SK-N-DZ (cell line): ENCODE measurements at regions not wholly inside any gene's neighbourhood (a gene's known extent, or its start where the extent isn't known, plus 50 kb on each side); places are given as distances from the start of the nearest gene placed in this dataset.

Source experiments
- DNase-seq: peaks from one replicate; pipeline ENCODE4 v3.0.0-alpha.2; 2015; ENCODE audit warnings: low spot score

DNA sequence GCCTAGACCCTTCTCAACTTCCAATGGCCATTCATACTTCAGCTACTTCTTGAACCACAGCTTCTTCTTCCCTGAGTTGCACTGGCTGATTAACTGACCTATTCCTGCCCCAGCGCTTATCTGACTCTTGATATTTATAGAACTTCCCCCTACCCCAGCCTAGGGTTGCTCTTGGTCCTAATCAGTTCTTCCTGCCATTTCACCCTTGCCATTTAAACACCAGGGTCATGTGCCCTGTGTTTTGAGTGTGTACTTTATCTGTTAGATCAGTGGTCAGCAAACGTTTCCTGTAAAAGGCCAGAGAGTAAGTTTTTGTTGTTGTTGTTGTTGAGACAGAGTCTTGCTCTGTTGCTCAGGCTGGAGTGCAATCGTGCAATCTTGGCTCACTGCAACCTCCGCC is 82.4 kb upstream of the COX10 start:
- DNase-seq = no peak

DNA sequence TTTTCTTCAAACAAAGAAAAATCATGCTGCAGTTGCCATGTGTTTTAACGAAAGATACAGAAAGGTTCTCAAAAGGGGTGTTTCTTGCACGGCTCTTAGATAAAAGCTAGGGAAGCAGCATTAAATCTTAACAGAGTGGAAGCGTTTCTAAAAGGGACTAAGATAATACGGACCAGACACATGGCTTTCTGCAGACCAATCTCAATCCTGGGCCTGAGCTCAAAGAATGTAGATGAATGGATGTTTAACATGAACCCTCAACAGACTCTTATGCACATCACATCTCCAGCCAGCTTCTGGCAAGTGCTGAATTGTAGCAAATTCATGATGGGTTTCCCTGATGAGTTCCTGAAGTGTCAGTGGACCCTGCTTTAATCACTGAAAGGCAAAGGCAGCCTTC is 80.2 kb upstream of the COX10 start:
- no peak for DNase-seq

DNA sequence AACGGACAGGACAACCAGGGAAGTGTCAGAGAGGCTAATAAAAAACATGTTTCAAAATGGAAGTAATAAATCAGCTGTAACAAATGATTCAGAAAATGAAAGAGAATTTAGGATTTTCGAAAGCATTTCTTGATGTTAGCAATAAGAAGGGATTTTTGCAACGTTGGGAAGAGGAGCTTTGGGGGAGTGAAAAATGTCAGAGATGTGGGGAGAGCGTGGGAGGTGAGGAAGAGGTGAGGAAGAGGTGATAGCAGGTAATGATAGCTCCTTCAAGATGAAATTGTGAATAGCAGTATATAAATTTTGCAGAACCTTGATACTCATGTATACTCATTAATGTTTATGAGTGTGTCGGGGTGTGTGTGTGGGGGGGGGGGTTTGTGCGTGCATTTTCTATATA is 76.2 kb upstream of the COX10 start:
- DNase-seq = no peak

DNA sequence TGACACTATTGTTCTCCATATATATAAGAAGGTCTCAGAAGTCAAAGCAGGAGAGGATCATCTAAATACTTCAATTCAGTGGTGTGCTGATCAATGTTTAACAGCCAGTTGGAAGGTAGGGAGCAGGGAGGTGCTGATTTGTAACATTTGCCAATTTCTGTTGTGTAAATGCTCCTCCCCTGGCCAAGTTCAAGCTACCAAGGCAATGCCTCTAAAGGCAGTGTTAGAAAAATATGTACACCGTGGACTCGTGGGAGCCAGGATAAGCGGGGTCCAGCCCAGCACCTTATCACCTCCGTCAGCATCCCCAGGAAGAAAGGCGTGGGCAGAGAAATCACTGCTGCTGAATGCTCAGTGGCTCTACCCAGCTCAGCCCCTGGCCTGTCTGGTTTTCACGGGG is 75.3 kb upstream of the COX10 start:
- no peak for DNase-seq

DNA sequence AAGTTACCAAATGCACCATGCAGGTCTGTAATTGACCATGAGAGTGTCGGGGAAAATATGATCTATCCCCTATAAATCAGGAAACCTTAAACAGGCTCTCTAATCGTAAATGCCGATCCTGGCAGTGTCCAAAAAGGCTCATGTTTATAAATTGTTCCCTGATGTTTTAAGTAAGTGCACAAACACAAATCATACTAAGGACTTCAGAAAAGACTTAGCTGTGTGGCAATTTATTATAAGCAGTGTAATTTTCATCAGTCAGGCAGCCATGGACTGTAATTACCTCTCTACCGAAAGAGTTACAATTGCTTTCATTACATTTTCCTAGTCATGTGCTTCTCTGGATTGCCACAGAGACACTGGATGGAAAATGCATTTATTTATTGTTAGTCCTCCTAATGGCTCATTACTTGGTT is 73.4 kb upstream of the COX10 start:
- DNase-seq = no peak

DNA sequence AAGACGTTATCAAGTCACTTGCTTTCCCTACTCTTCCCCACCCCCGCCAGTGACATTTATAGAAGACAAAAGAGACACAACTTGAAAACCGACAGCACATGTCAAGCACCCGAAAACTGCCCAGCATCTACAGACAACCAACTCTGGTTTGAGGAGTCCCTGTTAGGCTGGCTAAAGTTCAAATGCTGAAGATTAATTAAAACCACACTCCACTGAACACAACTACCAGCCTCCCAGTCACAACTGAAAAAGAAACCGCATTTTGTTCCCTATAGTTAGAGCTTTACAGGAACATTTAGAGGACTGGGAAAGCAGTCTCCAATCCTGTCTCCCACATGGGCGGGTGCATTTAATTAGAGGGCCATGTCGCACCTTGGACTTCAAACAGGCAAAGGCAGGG is 73.0 kb upstream of the COX10 start:
- no peak for DNase-seq

DNA sequence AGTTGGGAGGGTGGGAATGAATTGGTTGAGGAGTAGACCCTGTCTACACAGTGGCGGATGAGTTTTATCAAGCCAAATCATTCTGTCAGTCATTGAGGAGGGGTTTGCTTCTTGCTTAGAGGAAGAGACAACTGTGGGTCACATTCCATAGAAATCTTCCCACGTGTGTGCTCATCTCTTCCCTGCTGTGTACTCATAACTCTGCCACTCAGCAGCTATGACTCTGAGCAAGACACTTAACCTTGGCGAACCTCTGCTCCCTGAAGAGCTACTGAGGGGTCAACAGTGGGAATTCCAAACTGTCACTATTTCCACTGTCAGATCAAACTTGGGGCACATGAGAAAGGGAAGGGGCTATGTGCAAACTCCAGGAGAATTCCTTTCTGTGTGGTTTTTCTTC is 72.6 kb upstream of the COX10 start:
- no peak for DNase-seq

DNA sequence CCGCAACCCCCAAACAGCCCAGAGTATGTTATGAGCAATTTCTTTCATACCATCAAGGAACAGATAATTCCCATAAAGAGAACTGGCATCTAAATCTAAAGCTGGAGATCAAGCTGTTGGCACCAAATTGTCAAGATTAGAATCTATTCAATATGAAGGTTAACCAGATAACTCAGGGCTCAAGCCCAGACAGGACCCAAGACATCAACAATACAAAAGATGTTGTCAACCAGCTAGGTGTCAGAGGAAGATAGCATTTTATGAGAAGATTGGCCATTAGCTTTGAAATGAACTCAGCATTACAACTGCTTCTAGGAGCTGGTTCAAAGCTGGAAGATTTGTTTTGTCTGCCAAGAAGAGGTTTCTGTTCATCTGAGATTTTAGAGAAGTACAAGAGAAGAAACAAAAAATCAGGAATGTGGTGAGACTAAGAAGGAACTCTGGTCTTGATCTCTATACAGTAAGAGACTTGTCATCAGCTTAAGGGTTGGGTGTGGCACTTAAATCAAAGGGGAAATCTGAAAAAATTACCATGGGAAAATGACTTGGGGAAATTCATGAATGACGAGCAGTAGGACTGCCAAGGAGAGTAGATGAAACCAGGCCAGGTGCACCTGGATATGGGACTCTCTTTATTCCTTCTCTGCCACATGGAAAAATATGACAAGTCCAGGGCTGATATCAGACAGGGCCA is 64.2 kb upstream of the COX10 start:
- DNase-seq = no peak

DNA sequence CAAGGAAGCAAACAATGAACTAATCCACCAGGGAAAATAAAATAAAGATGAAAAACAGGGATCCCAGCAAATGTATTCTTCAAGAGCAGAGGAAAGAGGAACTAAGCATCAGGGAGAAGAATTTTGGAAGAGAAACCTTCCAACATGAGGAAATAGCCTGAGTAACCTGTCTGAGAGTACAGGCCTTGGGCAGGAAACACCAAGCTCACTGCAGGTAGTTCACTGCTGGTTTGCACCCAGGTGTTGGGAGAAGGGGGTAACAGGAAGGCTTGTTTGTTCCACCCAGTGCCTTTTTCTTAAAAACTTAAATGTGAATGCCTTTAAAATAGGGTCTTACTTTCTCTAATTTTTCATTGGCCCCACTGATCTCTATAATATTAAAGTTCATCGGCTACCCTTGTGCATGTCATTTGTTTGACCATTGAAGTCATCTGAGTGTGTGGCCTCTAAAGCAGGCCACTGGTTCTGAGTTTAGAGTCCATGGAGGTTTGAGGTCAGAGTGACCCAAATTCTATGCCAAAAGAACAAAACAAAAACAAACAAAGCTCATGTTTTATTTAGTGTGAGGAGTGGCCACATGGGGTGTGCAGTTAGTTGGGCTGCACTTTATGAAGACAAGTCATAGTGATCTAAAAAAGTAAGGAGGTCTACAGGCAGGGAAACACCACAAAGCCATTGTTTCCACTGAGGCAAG is 62.9 kb upstream of the COX10 start:
- no peak for DNase-seq

DNA sequence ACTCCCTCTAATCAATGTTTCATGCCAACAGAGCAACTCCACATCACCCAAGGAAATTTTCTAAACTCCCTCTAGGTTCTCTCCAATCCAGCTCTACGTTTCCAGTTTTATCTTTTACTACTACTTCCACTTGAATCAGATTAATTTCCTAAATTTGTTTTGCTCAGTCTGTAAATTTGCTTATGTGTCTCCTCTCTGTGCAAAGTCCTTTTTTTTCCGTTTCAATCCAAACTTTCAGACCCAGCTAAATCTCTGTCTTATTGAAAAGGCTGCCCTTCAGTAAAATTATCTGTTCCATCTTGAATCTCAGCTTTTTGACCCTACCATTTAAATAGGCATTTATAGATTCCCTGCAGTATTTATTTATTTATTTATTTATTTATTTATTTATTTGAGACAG is 61.4 kb upstream of the COX10 start:
- DNase-seq = no peak

DNA sequence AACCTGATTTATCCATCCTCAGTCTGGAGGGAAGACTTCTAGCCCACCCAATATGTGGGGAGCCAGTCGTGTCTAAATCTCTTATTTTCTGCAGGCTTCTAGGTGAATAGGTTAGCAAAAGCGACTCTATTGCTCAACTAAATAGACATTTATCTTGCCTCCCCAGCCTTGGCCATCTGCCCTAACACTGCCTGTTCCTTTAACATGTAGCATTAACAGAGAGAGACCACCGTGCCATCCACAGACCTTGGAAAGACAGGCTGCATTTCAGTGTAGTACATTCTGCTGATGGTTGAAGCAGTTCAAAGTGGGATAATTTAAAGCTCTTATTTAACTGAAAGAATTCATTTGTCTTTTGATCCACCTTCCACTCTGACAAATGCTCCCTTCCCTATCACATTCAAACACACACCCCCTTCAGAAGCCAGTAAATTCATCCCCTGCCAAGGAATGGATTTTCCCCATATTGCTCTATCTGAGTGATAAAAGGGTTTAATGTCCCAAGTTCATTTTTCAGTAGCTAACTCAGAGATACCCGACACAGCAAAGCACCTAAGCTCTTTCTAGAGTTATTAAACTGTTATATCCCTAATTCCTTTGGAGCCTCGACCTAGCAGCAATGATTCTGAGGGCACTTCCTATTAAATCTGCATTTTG is 58.1 kb upstream of the COX10 start:
- no peak for DNase-seq

DNA sequence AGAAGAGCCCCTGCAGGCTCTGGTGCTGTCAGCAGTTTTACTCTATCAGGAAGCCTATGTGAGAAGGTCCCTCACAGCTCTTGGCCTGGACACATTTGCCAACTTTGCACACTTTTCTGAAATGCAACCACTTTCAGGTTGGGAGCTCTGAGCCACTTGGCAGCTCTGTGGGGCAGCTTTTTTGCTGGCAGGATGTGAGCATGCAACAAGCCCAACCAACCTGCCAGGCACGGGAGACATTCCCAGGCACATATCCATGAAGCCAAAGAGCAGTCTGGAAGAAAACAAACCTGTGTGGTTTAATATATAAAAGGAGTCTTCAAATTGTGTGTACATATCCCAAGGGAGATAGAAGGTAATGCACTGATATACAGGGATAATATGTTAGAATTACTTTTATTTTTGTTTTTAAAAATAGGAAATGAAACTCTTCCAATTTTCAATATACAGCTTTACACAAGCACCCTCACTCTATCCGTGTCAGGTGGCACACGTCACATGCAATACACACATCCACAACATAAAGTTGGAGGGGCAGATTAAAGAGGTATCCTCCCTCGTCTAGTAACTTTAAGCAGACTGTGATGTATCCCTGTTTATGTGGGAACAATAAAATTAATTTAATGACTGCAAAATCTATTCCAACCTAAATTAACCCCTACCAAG is 57.4 kb upstream of the COX10 start:
- no peak for DNase-seq

DNA sequence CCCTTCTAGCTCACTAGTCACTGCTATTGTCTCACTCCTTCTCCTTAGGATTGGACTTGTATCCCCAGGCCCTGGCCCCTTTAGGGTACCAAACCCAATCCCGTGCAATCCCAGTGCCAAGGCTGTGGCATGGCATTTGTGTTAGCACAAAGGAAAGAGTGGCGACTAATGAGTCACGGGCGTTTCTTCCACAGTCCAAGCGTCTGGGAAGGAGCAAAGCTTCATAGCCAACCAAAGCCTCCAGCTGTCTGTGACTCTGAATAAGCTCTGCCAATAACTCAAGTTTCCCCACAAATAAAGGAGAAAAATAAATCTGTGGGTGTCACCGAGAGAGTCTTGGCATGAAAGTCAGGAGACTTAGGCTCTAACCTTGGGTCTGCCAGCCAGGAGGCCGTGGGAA is 54.6 kb upstream of the COX10 start:
- DNase-seq = no peak

DNA sequence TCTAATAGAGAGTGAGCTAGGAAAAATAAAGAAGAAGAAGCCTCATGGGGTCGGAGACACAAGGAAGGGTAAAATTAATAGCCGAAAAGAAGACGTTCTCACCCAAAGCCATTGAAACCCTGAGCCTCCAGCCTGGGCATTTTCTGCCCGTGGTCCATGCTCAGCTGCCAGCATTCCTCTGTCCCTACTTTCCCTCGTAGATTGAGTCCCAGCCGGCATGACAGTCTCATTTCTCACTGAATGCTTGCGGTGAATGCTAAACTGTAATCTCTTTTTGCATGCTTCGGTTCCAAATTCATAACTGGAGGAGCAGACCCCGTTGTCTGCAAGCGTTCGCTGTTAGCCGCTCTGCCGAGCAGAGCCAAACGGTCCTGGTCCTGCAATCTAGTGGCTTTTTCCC is 54.0 kb upstream of the COX10 start:
- no peak for DNase-seq

DNA sequence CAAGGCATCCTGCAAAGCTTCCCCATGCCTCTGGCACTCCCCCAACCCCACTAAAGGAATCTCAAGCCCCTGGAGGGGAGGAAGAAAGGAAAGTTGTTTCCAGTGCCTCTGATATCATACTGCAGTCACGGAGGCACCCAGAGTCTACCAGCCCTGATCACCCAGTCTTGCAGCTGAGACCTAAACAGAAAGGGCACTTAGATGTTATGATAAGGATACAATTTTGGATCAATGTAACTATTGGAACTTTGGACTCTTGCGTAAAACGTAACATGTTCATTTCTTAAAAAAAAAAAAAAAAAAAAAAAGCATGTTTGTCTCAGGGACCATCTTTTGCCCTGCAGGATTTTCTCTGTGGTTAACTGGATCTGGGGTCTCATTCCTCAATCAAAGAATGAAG is 52.4 kb upstream of the COX10 start:
- no peak for DNase-seq

DNA sequence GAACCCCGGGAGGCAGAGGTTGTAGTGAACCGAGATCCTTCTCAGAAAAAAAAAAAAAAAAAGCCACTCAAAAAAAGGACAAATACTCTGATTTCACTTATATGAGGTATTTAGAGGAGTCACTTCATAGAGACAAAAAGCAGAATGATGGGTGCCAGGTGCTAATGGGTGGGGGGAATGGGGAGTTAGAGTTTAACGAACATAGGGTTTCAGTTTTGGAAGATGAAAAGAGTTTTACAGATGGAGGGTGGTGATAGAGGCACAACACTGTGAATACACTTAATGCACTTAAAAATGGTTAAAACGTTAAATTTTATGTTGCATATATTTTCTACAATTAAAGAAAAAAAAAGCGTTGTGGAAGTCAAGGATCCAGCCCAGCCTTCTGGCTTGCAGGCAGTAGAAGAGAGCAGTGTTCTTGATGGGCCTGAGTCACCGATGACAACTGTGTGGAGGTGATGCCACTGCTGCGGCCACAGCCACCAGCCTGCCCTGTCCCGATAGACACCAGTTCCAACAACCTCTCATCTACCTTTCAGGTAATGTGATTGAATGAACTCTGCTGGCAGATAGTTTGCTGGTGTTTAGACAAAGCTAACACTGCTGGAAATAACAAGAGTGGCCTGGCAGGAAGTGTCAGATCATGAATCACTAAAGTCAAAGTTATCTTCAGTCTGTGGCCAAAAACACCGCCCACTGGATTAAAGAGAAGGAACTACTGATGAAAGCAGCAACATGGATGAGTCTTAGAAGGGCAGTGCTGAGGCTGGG is 49.9 kb upstream of the COX10 start:
- DNase-seq = no peak
